Suprapubic skin (tissue), 4 donors: ENCODE measurements at regions not wholly inside any gene's neighbourhood (a gene's known extent, or its start where the extent isn't known, plus 50 kb on each side); places are given as distances from the start of the nearest gene placed in this dataset.

Source experiments
- POLR2A ChIP-seq, 2 donors: fragments of 450-650 bp; IDR thresholded peaks; one replicate each; pipeline ENCODE4 v1.6.1; 2017; ENCODE audit warnings: antibody characterized with exemption in 2 of 2, mild to moderate bottlenecking in 2 of 2, moderate library complexity in 2 of 2
- POLR2AphosphoS5 ChIP-seq, 3 donors: sonication (generic); formaldehyde crosslinking; IDR thresholded peaks; one replicate each; pipeline ENCODE4 v1.6.1; 2017; ENCODE audit warnings: antibody characterized with exemption in 3 of 3
- TF ChIP-seq, protein P1 (sequence below), 2 donors: fragments of 200-600 bp in 1 of 2; fragments of 450-650 bp in 1 of 2; sonication (generic) in 1 of 2; IDR thresholded peaks; one replicate each; pipeline ENCODE4 v1.5.1; 2016 to 2019; ENCODE audit warnings: antibody characterized with exemption in 2 of 2, mild to moderate bottlenecking in 1 of 2, moderate library complexity in 1 of 2

DNA sequence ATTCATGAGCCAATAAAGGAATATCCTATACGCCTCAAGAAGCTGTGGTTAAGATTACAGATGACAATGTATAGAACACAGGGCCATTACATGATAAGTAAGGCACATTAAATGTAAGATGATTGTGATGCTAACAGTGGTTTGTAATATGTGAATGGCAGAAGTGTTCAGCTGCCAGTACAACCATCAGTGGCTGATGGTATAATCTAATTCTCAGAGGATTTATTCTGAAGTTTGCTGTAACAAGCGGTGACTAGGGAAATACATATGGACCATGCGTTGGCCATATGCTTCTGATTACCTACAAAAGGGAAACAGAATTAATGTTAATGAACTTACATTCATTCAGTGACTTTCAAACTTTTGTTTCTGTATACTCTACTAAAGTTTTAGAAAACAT is 750.8 kb upstream of the KLHL29 start:
- TF ChIP-seq, protein P1, sequence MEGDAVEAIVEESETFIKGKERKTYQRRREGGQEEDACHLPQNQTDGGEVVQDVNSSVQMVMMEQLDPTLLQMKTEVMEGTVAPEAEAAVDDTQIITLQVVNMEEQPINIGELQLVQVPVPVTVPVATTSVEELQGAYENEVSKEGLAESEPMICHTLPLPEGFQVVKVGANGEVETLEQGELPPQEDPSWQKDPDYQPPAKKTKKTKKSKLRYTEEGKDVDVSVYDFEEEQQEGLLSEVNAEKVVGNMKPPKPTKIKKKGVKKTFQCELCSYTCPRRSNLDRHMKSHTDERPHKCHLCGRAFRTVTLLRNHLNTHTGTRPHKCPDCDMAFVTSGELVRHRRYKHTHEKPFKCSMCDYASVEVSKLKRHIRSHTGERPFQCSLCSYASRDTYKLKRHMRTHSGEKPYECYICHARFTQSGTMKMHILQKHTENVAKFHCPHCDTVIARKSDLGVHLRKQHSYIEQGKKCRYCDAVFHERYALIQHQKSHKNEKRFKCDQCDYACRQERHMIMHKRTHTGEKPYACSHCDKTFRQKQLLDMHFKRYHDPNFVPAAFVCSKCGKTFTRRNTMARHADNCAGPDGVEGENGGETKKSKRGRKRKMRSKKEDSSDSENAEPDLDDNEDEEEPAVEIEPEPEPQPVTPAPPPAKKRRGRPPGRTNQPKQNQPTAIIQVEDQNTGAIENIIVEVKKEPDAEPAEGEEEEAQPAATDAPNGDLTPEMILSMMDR (IDR thresholded peaks at IDR 0.05) = no peak
- TF ChIP-seq POLR2A (IDR thresholded peaks at IDR 0.05) (no peak), POLR2AphosphoS5 (IDR thresholded peaks at IDR 0.05) (no peak)
